HG02973 (cell line): ENCODE measurements at regions not wholly inside any gene's neighbourhood (a gene's known extent, or its start where the extent isn't known, plus 50 kb on each side); places are given as distances from the start of the nearest gene placed in this dataset.
A peak's percentile ranks its signal among the peaks of the same experiment; 100 is the strongest.

Experiments
- ATAC-seq: cut with Tn5 transposase; IDR thresholded peaks from one replicate; pipeline ENCODE4 v1.9.1; 2021; ENCODE audit warnings: moderate library complexity; ENCODE audit not compliant: unreplicated experiment

- ATAC-seq, result no peak
Measured at GRCh38 chr20:6693178-6693807, 74.2 kb upstream of the BMP2 start.

- no peak for ATAC-seq
Measured at GRCh38 chr20:6692566-6693173, 74.8 kb upstream of the BMP2 start.

- no peak for ATAC-seq
Measured at GRCh38 chr20:6691516-6691915, 76.0 kb upstream of the BMP2 start.

GRCh38 chr20:6689339-6689973, 78.0 kb upstream of the BMP2 start:
- no peak for ATAC-seq

GRCh38 chr20:6686171-6686570, 81.3 kb upstream of the BMP2 start:
- ATAC-seq, result peak; percentile 59

GRCh38 chr20:6685626-6686025, 81.9 kb upstream of the BMP2 start:
- ATAC-seq, result no peak

- ATAC-seq, result no peak
Measured at GRCh38 chr20:6685181-6685582, 82.3 kb upstream of the BMP2 start.

- no peak for ATAC-seq
Measured at GRCh38 chr20:6683021-6683977, 84.2 kb upstream of the BMP2 start.

GRCh38 chr20:6680854-6681253, 86.6 kb upstream of the BMP2 start:
- no peak for ATAC-seq

GRCh38 chr20:6680441-6680840, 87.0 kb upstream of the BMP2 start:
- no peak for ATAC-seq

GRCh38 chr20:6679086-6679485, 88.4 kb upstream of the BMP2 start:
- no peak for ATAC-seq

- no peak for ATAC-seq
Measured at GRCh38 chr20:6678101-6678500, 89.4 kb upstream of the BMP2 start.

- ATAC-seq, result no peak
Measured at GRCh38 chr20:6674831-6675230, 92.7 kb upstream of the BMP2 start.

- no peak for ATAC-seq
Measured at GRCh38 chr20:6673071-6673470, 94.4 kb upstream of the BMP2 start.

GRCh38 chr20:6671829-6672228, 95.7 kb upstream of the BMP2 start:
- ATAC-seq, result no peak

- ATAC-seq, result no peak
Measured at GRCh38 chr20:6668546-6668945, 98.9 kb upstream of the BMP2 start.

GRCh38 chr20:6665621-6666355, 101.7 kb upstream of the BMP2 start:
- no peak for ATAC-seq

- no peak for ATAC-seq
Measured at GRCh38 chr20:6665161-6665560, 102.3 kb upstream of the BMP2 start.

GRCh38 chr20:6664574-6664973, 102.9 kb upstream of the BMP2 start:
- no peak for ATAC-seq

- ATAC-seq, result no peak
Measured at GRCh38 chr20:6663751-6664388, 103.6 kb upstream of the BMP2 start.
